ENCODE measurements at regions not wholly inside any gene's neighbourhood (a gene's known extent, or its start where the extent isn't known, plus 50 kb on each side); places are given as distances from the start of the nearest gene placed in this dataset.

DNA sequence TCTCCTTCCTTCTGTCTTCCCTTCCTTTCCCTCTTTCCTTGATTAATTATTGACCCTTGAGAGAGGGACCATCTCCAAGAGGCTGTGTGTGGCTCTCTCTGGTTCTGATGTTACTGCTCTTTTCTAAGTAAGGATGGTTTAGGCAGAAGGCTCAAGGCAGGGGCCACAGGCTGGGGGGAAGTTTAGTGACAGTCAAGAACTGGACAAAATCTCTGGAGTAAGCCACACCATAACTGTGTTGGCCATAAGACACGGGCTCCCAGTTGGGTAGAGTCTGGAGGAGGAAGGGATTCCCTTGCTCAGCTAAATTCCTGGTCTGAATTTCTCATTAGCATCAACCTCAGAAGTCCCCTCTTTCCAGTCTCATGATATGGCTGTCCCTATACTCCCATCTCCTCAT lies 74.7 kb downstream of the BUD13 start:
- Mint-ChIP-seq H3K27me3 (ENCODE audit: unreplicated experiment) (no peaks in the 10 kb centered on the region), H3K4me1 (ENCODE audit: low read depth, unreplicated experiment) (peaks cover 8% of the 10 kb centered on the region), H3K27ac (ENCODE audit: unreplicated experiment) (no peak overlapping the region), H3K4me3 (ENCODE audit: unreplicated experiment) (no peak overlapping the region), H3K9me3 (ENCODE audit: unreplicated experiment) (peaks cover 5% of the 10 kb centered on the region), H3K36me3 (ENCODE audit: unreplicated experiment) (no peaks in the 10 kb centered on the region)
- no peak for DNase-seq
- TF ChIP-seq CTCF (IDR thresholded peaks at IDR 0.05; ENCODE audit: partially characterized antibody, unreplicated experiment): no peak

DNA sequence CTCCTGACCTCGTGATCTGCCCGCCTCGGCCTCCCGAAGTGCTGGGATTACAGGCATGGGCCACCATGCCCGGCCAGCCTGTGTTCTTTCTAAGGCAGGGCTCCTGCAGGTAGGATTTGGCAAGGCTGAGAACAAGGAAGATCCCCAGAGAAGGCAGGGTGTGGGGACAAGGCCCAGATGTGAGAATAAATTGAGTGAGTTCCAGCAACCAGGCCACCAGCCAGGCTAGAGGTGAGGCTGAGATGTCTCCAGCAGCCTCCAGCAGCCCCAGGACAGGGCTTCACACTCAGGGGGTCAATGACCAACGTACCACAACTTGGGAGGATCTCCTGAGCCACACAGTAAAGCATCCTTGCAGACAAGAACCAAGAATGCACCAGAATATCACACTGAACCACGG lies 75.1 kb downstream of the BUD13 start:
- DNase-seq: no peak
- Mint-ChIP-seq H3K9me3 (ENCODE audit: unreplicated experiment) (peaks cover 5% of the 10 kb centered on the region), H3K27me3 (ENCODE audit: unreplicated experiment) (no peaks in the 10 kb centered on the region), H3K4me3 (ENCODE audit: unreplicated experiment) (no peak overlapping the region), H3K36me3 (ENCODE audit: unreplicated experiment) (no peaks in the 10 kb centered on the region), H3K4me1 (ENCODE audit: low read depth, unreplicated experiment) (peaks cover 4% of the 10 kb centered on the region), H3K27ac (ENCODE audit: unreplicated experiment) (no peak overlapping the region)
- TF ChIP-seq CTCF (IDR thresholded peaks at IDR 0.05; ENCODE audit: partially characterized antibody, unreplicated experiment): no peak

GRCh38 chr11:116697011-116697410 lies 75.8 kb downstream of the BUD13 start:
- peaks cover 2% of the 10 kb centered on the region for H3K4me1 Mint-ChIP-seq (ENCODE audit: low read depth, unreplicated experiment)
- H3K36me3 Mint-ChIP-seq (ENCODE audit: unreplicated experiment): no peaks in the 10 kb centered on the region
- H3K27me3 Mint-ChIP-seq (ENCODE audit: unreplicated experiment): no peaks in the 10 kb centered on the region
- DNase-seq: no peak
- peaks cover 5% of the 10 kb centered on the region for H3K9me3 Mint-ChIP-seq (ENCODE audit: unreplicated experiment)
- H3K27ac Mint-ChIP-seq (ENCODE audit: unreplicated experiment): no peak overlapping the region
- TF ChIP-seq CTCF (IDR thresholded peaks at IDR 0.05; ENCODE audit: partially characterized antibody, unreplicated experiment): no peak
- H3K4me3 Mint-ChIP-seq (ENCODE audit: unreplicated experiment): no peak overlapping the region

DNA sequence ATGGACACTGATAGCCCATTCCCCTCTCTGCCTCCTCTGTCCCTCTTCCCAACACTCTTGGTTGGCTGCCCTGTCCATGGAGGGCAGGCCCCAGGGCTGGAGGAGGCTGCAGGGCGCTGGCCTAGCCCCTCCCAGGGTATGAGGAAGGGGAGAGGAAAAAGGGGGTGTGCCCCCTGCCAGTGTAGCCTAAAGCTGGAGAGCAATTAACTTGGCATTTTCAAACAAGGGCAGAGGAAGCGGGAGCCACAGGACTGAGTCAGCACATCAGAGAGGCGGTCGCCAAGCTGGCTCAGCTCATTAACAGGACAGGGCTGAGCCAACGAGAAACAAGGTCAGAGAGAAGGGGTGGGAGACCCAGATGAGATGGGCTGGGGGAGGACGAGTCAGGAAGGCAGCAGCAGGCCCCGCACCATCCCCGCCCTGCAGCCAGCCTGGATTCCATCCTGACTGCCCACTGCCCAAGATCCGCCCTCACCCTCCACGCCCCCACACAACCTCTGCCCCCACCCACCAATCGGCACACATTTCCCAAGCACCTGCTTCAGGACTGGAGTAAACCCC lies 76.3 kb downstream of the BUD13 start:
- Mint-ChIP-seq H3K9me3 (ENCODE audit: unreplicated experiment) (peaks cover 5% of the 10 kb centered on the region), H3K27me3 (ENCODE audit: unreplicated experiment) (no peaks in the 10 kb centered on the region), H3K36me3 (ENCODE audit: unreplicated experiment) (no peaks in the 10 kb centered on the region), H3K27ac (ENCODE audit: unreplicated experiment) (no peak overlapping the region), H3K4me3 (ENCODE audit: unreplicated experiment) (no peak overlapping the region), H3K4me1 (ENCODE audit: low read depth, unreplicated experiment) (no peaks in the 10 kb centered on the region)
- DNase-seq: no peak
- no peak for TF ChIP-seq CTCF (IDR thresholded peaks at IDR 0.05; ENCODE audit: partially characterized antibody, unreplicated experiment)

- Mint-ChIP-seq H3K36me3 (ENCODE audit: unreplicated experiment) (no peaks in the 10 kb centered on the region), H3K27me3 (ENCODE audit: unreplicated experiment) (no peaks in the 10 kb centered on the region), H3K9me3 (ENCODE audit: unreplicated experiment) (peaks cover 5% of the 10 kb centered on the region), H3K4me1 (ENCODE audit: low read depth, unreplicated experiment) (no peaks in the 10 kb centered on the region), H3K27ac (ENCODE audit: unreplicated experiment) (no peak overlapping the region), H3K4me3 (ENCODE audit: unreplicated experiment) (no peak overlapping the region)
- no peak for DNase-seq
- no peak for TF ChIP-seq CTCF (IDR thresholded peaks at IDR 0.05; ENCODE audit: partially characterized antibody, unreplicated experiment)
These were observed 77.0 kb downstream of the BUD13 start for GRCh38 chr11:116695657-116696254.
